ENCODE measurements at regions not wholly inside any gene's neighbourhood (a gene's known extent, or its start where the extent isn't known, plus 50 kb on each side); places are given as distances from the start of the nearest gene placed in this dataset.

GRCh38 chr17:6204203-6204722 is 134.1 kb downstream of the WSCD1 start:
- TF ChIP-seq CTCF (conservative IDR thresholded peaks at IDR 0.05): no peak
- TF ChIP-seq EZH2 (IDR thresholded peaks at IDR 0.05; ENCODE audit: low read depth): no peak
